ENCODE measurements at regions not wholly inside any gene's neighbourhood (a gene's known extent, or its start where the extent isn't known, plus 50 kb on each side); places are given as distances from the start of the nearest gene placed in this dataset.

DNA sequence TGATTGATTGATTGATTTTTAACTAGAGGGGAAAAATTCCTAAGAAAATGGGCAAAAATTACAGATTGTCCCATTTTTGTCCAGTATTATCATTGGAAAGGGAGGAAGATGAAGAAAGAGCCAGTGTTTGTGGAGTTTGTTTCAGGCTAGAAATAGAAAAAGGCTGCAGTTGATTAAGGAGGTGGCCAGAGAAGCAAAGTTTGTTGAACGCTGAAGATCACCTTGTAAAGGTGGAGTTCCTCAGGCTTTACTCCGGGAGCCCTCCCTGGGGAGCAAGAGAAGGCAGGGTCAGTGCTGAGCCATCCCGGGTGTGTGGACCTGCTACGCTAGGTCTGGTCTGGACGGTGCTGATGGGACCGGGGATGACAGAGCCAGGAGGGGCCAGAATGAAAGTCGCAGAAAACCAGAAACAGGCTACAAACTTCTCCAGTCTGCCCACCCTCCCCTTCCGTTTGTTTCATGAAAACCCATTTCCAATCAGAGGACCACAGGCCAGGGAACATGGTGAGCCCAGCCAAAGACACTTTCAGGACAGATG lies 222.6 kb upstream of the FOXF1 start:
- in situ Hi-C loops (cut with HindIII; ENCODE audit: low sequenced_read_pairs) = no loop called here

DNA sequence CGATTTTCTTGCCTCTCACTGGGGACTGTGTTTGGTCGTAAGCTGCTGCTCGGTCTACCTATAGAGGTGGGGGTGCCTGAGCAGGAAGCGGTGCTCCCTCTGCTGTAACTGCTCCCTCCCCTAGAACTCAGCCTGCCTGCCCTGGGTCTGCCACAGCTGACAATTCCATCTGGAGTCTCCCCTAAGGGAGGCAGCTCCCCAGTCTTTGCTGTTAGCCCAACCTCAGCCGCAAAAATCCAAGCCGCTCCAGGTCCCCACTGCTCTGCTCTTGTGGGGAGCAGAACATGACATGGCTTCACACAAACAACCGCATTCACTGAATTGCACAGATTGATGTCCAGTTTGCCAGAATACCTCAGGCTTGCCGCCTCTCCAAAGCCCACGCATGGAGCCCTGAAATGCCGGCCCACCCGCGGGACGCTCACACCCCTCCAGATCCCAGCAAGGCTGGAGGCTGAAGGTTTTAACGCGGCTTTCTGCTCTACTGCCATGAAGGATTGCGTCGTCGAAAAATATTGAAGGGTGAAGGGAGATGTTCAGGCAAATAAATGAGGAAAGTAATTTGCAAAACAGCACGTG lies 221.5 kb upstream of the FOXF1 start:
- in situ Hi-C loops (cut with HindIII; ENCODE audit: low sequenced_read_pairs) = no loop called here

DNA sequence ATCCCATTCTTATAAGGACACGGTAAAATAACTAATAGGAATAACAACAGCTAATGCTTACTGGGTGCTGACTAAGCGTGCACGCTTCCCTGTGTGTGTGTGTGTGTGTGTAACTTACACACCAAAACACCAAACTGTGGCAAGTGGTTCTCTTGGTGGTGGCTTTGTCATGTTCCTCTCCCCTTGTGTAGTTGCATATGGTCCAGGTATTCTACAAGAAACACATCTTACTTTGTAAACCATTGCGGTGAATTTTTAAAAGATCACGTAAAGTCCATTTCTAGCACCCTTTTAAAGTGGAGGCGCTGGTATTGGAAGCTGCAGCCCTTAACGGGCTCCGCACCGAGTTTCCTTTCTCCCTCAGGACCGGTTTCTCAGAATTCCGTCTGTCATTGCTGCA lies 221.0 kb upstream of the FOXF1 start:
- in situ Hi-C loops (cut with HindIII; ENCODE audit: low sequenced_read_pairs) = no loop called here

DNA sequence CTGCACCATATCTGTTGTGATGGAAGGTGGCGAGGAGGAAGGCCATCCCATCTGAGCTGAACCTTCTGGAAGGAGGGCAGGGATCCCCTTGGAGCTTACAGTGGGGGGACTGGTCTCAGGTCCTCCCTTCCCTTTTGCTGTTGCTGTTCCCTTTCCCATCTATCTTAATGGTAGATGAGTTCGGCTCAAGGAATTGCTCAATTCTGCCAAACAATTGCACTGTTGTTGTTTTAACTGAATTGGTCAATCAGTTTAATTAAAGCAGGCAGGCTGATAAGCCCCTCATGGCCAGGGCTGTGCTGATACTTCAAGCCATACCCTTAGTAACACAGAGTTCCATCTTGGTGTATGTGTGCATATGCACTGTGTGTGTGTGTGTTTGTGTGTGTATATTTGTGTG lies 220.4 kb upstream of the FOXF1 start:
- in situ Hi-C loops (cut with HindIII; ENCODE audit: low sequenced_read_pairs) = no loop called here

DNA sequence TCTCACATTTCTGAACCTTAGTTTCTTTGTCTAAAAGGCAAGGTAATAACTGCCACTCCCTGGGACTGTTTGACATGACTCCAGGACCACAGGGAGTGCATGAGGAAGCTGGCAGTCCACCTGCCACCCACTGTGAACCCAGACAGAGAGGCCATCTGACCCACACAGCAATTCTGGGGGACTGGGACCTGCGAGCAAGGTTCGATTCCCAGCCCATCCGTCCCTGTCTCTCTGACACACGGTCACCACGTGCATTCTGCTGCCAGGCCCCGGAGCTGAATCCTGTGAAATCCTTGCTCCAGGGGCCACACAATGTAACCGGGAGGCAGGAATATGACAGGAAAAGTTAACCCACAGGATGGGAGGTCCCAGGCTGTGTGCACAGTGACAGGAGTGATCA lies 218.8 kb upstream of the FOXF1 start:
- in situ Hi-C loops (cut with HindIII; ENCODE audit: low sequenced_read_pairs) = no loop called here

DNA sequence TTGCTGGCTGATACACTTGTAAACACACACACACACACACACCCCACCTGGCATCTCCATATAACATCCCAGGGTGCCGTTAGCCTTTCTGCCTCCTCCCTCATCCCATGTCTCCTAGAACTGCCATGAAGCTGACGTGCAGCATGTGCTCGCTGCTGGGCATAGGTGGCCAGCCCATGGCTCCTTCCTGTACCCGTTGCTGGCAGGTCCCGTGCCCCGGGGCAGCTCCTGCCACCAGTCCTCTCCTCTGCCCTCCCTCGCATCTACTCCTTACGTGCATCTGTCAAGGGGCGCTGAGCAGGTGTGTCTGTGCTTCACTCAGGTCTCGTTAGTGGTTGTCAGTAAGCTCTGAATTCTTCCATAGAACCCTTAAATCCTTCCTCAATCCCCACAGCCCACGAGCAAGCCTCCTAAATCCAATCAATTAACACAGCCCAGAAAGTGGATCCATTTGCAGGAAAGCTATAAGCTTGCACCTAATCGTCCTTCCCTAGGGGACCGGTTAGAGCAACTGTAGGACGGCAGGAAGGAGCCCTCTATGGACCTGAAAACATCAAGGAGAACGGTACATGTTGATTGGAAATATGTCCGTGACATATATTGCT lies 218.1 kb upstream of the FOXF1 start:
- in situ Hi-C loops (cut with HindIII; ENCODE audit: low sequenced_read_pairs) = no loop called here

DNA sequence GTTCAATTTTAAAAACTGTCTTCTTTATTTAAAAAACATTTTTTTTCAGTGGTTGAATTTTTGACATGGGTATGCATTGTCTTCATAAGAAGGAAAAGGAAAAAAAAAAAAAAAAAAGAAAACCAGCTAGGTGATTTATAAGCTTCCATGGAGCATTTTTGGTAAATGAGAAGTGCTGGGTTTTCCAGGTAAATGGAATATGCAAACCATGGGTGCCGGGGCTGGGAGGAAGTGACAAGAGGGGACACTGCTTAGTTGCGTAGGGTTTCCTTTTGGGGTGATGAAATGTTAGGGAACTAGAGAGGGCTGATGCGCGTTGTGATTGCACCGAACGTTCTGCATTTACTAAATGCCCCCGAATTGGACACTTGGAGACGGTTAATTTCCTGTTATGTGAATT lies 217.4 kb upstream of the FOXF1 start:
- in situ Hi-C loops (cut with HindIII; ENCODE audit: low sequenced_read_pairs) = no loop called here

DNA sequence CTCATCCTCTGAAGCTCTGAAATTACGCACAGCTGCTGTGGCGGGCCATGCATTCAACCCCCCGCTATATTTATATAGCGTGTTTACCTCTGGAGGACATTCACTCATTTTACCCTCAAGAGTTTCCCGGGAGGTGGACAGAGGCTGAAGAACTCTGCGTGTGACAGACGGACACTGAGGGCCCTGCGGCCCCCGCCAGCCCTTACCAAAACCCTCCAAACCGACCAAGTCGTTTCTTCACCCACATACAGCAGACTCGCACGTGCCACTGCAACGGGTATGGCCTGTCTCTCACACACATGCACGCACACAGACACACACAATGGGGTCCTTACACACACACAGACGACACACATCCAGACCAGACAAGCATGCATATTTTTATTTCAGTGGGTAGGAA lies 216.4 kb upstream of the FOXF1 start:
- in situ Hi-C loops (cut with HindIII; ENCODE audit: low sequenced_read_pairs) = no loop called here

DNA sequence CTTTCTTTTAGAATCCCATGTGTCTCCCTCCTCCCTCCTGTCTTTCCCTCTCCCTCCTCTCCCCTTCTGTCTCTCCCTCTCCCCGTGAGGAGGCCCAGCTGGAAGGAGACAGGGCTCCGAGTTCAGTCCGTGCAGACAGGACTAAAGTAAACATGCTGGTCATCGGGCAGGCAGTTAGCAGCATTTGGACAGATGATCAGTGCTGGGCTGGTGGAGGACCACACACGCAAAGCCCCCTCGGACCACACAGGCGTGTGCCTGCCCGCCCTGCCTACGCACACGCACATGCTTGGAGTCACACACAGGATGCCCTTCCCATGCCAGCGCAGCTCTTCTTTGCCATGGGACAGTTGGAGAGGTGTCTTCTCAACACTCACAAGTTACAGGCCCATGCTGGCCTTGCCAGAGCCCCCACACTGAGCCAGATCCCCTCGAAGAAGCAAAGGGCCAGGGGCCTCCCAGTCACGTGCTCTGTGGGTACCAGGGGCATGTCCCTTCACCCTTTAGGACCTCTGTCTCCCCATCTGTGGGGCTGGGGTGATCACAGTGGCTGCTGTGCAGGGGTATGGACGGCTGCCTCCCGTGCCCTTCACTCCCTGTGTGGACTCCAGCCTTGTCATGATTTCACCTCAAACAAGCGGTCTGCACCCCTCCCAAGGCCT lies 215.7 kb upstream of the FOXF1 start:
- in situ Hi-C loops (cut with HindIII; ENCODE audit: low sequenced_read_pairs) = no loop called here

DNA sequence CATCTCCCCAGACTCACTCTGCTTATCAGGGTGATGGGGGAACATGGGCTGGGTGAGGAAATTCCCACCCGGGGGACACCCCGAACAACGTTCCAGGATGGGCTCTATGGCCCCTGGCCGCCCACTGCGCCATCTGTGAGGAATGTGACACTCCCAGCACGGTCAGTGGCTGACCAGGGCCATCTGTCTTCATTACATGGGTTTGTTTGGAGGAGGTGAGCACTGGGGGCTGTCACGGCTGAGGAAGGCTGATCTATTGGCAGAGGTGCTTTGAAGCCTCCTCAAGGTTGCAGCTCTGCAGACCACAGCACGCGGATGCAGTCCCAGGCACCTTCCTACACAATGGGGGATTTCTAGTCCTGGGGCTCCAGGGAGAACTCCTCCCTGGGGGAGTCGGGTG lies 214.1 kb upstream of the FOXF1 start:
- in situ Hi-C loops (cut with HindIII; ENCODE audit: low sequenced_read_pairs) = no loop called here

DNA sequence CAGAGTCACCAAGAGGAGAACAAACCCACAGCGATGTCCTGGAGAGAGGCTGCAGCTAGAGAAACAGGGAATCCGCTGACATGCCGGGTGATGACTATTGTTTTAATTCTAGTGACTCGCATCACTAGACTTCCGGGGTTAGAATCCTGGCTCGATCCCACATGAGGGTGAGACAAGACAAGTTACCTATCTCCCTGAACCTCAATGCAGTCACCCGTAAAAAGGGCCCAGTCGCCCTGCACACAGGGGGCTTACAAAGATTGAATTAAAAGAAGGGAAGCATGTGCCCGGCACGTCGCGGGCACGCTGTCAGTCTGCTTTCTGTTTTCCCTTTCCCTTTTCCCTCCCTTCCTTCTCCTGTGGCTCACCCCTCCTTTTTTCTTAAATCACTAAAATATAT lies 212.9 kb upstream of the FOXF1 start:
- in situ Hi-C loops (cut with HindIII; ENCODE audit: low sequenced_read_pairs) = no loop called here

DNA sequence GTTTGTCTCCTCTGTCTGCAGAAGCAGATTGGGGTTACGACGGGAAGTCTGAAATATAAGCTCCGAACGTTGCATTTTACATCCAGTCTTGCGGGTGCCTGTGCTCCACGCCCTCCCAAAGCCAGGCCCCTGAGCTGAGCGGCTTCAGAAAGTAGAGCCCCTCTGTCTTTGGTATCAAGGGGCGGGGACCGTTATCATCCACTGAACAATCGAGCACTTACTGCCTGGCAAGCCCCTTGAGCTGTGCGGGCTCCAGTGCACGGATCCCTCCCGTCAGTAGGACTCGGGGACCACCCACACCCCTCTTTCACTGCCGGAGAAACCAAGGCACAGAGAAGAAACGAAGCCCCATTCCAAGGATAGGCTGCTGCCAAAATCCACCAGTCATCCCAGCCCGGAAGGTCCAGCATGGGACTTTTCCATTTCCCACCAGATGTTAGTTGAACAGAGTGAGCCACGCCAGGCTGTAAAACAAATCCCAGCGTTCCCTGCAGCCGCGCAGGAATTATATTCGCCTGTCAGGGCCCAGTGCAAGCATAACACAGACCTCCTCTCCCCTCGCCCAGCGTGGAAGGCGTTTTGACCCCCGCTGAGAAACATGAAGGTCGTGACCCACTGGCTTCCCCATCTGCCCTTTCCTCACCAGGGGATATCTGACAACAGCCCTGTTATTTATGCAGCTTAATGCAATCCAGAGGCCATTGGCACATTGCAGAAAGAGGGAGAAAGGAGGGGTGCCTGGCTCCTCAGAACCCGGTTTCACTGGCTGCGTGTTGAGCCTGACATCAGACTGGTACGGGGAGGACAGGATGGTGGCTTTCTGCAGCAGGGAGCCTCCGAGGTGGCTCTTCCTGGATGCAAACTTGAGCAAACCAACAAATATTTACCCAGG lies 212.2 kb upstream of the FOXF1 start:
- in situ Hi-C loops (cut with HindIII; ENCODE audit: low sequenced_read_pairs) = no loop called here

DNA sequence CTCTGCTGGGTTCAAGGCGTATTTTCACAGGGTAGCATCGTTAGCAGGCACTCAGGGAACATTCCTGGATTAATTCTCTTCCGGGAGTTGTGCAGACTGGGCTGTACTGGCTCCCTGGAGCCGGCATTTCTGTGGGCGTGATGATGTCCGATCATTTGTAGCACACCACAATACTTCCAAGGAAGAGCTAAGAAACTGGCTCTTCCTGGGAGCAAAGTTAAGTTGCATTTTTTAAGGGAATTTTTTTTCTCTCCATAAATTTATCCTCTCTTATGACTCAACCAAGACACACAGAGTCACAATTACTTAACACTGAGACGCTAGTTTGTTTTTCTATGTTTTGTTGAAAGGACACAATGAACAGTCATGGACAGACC lies 211.6 kb upstream of the FOXF1 start:
- in situ Hi-C loops (cut with HindIII; ENCODE audit: low sequenced_read_pairs) = no loop called here

DNA sequence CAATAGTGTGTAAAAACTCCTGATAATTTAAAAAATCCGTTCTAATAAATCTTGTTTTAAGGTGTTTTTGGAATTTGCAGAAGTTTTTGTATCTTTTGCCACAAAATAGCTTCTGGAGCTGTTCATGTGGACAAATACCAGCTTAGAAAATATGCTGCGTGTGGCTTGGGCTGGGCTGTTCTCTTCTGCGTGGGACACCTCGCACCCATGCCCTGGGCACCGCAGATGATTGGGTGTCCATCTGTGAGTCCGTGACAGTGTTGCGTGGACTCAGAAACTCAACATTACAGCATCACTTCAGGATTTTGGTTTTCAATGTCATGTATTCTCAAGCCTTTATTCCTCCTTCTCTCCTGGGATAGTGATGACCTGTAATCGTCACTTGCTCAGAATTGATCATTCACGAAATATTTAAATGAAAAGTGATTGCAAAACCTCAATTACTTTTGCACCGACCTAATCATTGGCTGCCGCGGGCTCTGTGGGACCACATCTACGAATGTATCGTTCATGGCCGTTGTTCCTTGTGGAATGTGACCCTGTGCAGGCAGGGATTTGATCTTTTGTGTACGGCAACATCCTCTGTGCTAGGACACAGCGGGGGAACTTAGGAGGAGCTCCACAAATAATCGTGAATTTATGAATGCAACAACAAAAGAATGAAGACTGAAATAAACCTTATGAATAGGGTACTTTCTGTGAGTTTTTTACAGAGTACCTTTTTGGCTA lies 210.3 kb upstream of the FOXF1 start:
- in situ Hi-C loops (cut with HindIII; ENCODE audit: low sequenced_read_pairs) = no loop called here

DNA sequence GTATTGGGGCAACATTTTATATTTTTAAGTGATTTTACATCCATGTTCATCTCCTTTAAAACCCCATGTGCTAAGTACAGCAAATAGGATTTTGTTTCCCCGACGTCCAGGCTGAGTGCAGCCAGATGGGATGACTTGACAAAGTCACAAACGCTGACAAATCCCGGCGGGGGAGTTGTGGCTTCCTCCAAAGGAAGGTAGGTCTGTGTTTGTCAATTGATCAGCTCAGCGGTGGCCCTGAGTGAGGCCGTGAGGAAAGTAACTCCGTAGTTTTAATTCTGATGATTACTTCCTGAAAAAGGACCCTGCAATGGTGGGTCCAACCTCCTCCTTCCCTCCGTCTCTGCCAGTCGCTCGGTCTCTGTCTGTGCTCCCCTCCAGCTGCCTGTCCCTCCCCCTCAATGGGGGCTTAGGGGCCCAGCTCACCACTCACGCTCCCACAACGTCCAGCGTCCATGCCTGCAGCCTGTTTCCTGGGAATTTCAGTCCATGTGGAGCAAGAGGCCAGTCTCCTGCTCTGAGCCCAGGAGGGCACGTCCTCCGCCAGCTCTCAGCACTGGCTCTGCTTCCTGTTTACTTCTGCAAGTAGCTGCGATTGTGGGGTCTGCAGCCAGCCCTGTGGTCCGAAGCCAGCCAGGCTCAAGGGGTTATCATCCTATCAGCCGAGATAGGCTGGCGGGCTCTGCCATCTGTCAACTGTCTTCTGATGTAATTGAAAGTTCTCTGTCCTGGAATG lies 209.4 kb upstream of the FOXF1 start:
- in situ Hi-C loops (cut with HindIII; ENCODE audit: low sequenced_read_pairs) = no loop called here

DNA sequence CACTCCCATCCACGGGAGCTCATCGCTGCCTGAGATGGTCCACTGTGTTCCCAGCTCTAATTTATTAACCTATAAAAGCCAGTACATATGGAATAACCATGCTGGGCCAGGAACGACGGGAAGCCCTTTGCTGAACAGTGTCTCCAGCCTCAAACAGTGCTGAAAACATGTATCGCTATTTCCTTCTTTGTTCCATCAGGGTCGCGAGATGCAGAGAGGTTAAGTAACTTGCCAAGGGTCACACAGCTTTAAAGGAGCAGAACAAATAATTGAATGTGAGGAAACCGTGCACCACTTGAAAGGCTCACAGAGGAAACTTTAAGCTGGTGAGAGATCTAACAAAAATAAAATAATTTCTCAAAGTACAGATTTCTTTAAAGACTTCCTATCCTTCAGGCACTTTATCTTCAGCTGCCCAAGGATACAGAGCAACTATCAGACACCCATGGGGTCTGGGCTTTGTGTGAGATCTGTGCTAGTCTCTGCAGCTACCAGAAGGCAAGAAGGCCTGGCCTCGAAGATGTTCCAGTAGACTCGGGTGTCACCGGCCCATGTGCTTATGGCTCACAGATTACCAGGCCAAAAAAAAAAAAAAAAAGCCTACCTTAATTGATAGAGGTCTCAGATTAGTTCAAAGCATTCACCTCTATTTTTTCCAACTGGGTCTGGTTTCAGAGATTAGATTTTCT lies 207.8 kb upstream of the FOXF1 start:
- in situ Hi-C loops (cut with HindIII; ENCODE audit: low sequenced_read_pairs) = no loop called here

DNA sequence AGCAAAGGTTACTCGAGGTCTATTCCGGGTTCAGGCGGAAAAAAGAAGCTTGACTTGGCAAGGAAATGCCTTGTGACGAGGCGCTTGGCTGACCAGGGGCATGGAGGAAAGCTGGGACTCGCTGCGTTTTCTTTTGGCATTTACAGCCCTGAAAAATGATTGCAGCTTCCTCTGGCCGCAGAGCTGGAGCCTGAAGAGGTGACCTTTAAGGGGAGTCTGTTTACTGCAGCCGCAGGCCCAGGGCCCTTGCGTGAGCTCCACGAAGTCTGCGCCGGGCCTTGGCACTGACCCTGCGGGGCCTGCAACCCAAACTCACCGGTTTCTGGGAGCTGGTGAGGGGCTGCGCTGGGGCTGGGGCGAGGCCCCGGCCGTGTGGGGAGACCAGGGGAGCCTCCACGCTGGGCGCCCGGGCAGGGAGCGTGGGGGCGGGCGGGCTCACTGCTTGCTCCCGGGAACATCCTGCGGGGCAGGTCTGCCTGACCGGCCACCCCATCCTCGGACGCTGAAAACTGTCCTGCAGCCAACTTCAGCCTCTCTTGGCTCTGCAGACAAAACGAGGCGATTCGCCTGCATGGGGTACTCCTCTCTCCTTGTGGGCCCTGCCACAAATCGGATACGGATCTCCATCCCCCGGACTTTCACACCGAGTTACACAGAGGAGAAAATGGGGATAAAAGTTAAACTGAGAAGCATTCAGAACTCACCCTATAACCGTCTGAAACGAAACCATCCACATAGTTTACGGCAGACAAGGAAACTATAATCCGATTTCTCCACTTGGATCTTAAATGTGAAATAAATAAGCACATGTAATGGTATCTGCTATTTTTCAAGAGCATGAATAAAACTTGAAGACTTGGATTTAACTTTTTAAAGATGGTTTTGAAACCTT lies 206.3 kb upstream of the FOXF1 start:
- in situ Hi-C loops (cut with HindIII; ENCODE audit: low sequenced_read_pairs) = no loop called here

DNA sequence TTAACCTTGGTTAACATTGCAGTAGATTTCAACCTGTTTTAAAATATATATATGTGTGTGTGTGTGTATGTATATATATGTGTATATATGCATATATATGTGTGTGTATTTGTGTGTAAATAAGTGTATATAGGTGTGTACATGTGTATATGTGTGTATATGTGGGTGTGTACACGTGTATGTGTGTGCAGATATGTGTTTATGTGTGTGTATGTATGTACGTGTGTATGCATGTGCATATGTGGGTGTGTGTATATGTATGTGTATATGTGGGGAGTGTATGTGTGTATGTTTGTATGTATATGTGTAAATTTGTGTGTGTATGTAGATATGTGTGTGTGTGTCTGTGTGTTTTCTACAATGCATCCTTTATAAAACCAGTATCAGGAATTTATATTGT lies 205.5 kb upstream of the FOXF1 start:
- in situ Hi-C loops (cut with HindIII; ENCODE audit: low sequenced_read_pairs) = no loop called here

DNA sequence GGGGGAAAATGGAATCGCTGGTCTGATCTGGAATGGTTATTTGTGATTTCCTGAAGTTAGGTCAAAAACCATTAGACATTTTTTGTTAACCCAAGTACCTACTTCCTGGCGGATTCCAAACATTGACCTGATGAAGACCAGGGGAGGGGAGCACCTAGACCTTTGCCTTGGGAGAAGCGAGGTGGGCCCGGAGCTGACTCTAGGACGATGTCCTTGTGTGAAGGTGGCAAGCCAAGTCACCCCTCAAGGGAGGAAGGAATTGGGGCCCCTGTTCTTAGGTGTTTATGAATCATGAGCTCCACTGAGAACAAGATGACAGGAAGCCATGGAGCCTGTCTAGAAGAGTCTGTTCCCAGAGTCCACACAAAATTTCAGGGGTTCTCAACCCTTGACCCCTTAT lies 204.9 kb upstream of the FOXF1 start:
- in situ Hi-C loops (cut with HindIII; ENCODE audit: low sequenced_read_pairs) = no loop called here

Data from DLD1 (cell line).